ENCODE measurements at regions not wholly inside any gene's neighbourhood (a gene's known extent, or its start where the extent isn't known, plus 50 kb on each side); places are given as distances from the start of the nearest gene placed in this dataset.

DNA sequence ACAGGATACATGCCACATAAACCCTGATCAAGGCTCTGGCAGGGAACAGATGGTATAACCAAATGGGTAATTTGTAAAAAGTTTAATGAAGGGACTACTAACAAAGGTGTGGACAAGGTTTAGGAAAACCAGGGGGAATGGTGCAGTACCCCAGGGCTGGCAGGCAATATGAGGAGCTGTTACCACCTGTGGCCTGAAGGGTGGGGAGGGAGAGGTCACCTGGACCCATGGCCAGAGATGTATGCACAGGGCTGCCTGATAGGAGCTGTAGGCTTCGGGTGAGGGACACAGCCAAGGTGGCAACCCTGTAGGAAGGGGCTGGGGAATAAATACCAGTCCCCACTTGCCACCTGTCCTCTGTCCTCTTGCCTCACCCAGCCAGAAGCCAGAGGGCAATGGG lies 51.4 kb upstream of the ID3 start:
- Histone ChIP-seq H3K27me3 (ENCODE audit: control insufficient read depth in 2 of 2, insufficient read depth in 1 of 2, low read length in 1 of 2) (no peaks in the 10 kb centered on the region), H3K9me3 (ENCODE audit: control insufficient read depth in 2 of 2, insufficient read depth in 1 of 2, low read length in 1 of 2) (no peaks in the 10 kb centered on the region), H3K27ac (ENCODE audit: low read depth in 1 of 2, low read length in 1 of 2) (peak overlapping the region in 1 of 2 donors; percentile 52), H3K4me1 (ENCODE audit: control insufficient read depth in 2 of 2, insufficient read depth in 2 of 2, low read length in 2 of 2) (peaks cover 72 to 97% of the 10 kb centered on the region in 2 donors), H3K36me3 (ENCODE audit: control insufficient read depth in 2 of 2, insufficient read depth in 2 of 2, low read length in 1 of 2) (no peaks in the 10 kb centered on the region), H3K4me3 (ENCODE audit: low read length in 2 of 2) (no peak overlapping the region)
- no peak for DNase-seq (ENCODE audit: low read depth in 6 of 9, low spot score in 9 of 9)
- WGBS, result 89% methylated on average over 1 of the region's 1 CpG

DNA sequence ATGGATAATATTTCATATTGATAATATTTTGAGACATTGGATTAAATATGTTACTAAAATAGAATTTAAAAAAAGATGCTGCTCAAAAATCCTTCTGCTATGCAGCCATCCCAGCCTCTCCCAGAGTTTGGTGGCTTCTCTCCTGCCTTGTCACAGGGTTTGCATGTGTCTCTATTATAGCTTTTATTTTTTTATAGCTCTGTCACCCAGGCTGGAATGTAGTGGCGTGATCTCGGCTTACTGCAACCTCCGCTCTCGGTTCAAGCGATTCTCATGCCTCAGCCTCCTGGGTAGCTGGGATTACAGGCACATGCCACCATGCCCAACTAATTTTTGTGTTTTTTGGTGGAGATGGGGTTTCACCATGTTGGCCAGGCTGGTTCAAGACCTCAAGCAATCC lies 50.7 kb upstream of the ID3 start:
- Histone ChIP-seq H3K9me3 (ENCODE audit: control insufficient read depth in 2 of 2, insufficient read depth in 1 of 2, low read length in 1 of 2) (no peaks in the 10 kb centered on the region), H3K4me1 (ENCODE audit: control insufficient read depth in 2 of 2, insufficient read depth in 2 of 2, low read length in 2 of 2) (peaks cover 66 to 94% of the 10 kb centered on the region in 2 donors), H3K4me3 (ENCODE audit: low read length in 2 of 2) (no peak overlapping the region), H3K27me3 (ENCODE audit: control insufficient read depth in 2 of 2, insufficient read depth in 1 of 2, low read length in 1 of 2) (no peaks in the 10 kb centered on the region), H3K27ac (ENCODE audit: low read depth in 1 of 2, low read length in 1 of 2) (peak overlapping the region in 1 of 2 donors; percentile 52), H3K36me3 (ENCODE audit: control insufficient read depth in 2 of 2, insufficient read depth in 2 of 2, low read length in 1 of 2) (no peaks in the 10 kb centered on the region)
- DNase-seq (ENCODE audit: low read depth in 6 of 9, low spot score in 9 of 9), result no peak
- WGBS, result over 99% methylated on average over 5 of the region's 5 CpGs

All from thymus (tissue), 11 donors.